Liver (tissue), 8 donors: ENCODE measurements at regions not wholly inside any gene's neighbourhood (a gene's known extent, or its start where the extent isn't known, plus 50 kb on each side); places are given as distances from the start of the nearest gene placed in this dataset.

Source experiments
- DNase-seq: peaks from one replicate; pipeline ENCODE4 v3.0.0-alpha.2; 2017; ENCODE audit warnings: low spot score
- H3K27ac ChIP-seq, 2 donors: one replicate each; pipeline ENCODE4 v1.7.0; 2013; ENCODE audit warnings: inconsistent platforms in 2 of 2, low read length in 2 of 2, control low read depth in 1 of 2, low read depth in 1 of 2, mild to moderate bottlenecking in 1 of 2
- H3K27me3 ChIP-seq, 4 donors: one replicate each; pipeline versions ENCODE4 v1.6.1 to v1.7.0; 2013; ENCODE audit warnings: low read length in 3 of 4, inconsistent platforms in 1 of 4, mild to moderate bottlenecking in 1 of 4, moderate library complexity in 1 of 4; ENCODE audit not compliant: control insufficient read depth in 4 of 4, insufficient read depth in 4 of 4
- H3K36me3 ChIP-seq, 4 donors: one replicate each; pipeline versions ENCODE4 v1.6.1 to v1.7.0; 2013; ENCODE audit warnings: low read length in 3 of 4, mild to moderate bottlenecking in 3 of 4, low read depth in 1 of 4, moderate library complexity in 1 of 4; ENCODE audit not compliant: control insufficient read depth in 4 of 4, insufficient read depth in 3 of 4
- H3K4me1 ChIP-seq, 4 donors: one replicate each; pipeline versions ENCODE4 v1.6.1 to v1.7.0; 2013; ENCODE audit warnings: low read length in 3 of 4, mild to moderate bottlenecking in 3 of 4, moderate library complexity in 1 of 4; ENCODE audit not compliant: control insufficient read depth in 4 of 4, insufficient read depth in 4 of 4
- H3K4me3 ChIP-seq, 3 donors: one replicate each; pipeline versions ENCODE4 v1.6.1 to v1.7.0; 2013; ENCODE audit warnings: low read length in 3 of 3, control low read depth in 1 of 3, low read depth in 1 of 3, mild to moderate bottlenecking in 1 of 3
- H3K9ac ChIP-seq, 2 donors: one replicate each; pipeline ENCODE4 v1.7.0; 2013; ENCODE audit warnings: low read length in 2 of 2, mild to moderate bottlenecking in 2 of 2, moderate library complexity in 2 of 2, control low read depth in 1 of 2, low read depth in 1 of 2
- H3K9me3 ChIP-seq, 4 donors: one replicate each; pipeline versions ENCODE4 v1.6.1 to v1.7.0; 2013; ENCODE audit warnings: low read length in 3 of 4; ENCODE audit not compliant: control insufficient read depth in 4 of 4
- CTCF ChIP-seq: fragments of 150-350 bp; IDR thresholded peaks from 2 replicates; pipeline ENCODE4 v1.5.1; 2017; ENCODE audit warnings: improper control_type of control experiment, low read depth, low read length; ENCODE audit not compliant: missing input control
- EGR1 ChIP-seq, 2 donors: IDR thresholded peaks; 2 replicates each; pipeline ENCODE4 v1.6.1; 2016 to 2018; ENCODE audit warnings: antibody characterized with exemption in 2 of 2, low read depth in 2 of 2
- FOXA1 ChIP-seq: IDR thresholded peaks from 2 replicates; pipeline ENCODE4 v1.6.1; 2016; ENCODE audit warnings: antibody characterized with exemption
- FOXA2 ChIP-seq: IDR thresholded peaks from 2 replicates; pipeline ENCODE4 v1.6.1; 2016; ENCODE audit warnings: antibody characterized with exemption
- GABPA ChIP-seq, 2 donors: IDR thresholded peaks in 1 of 2; conservative IDR thresholded peaks in 1 of 2; 2 replicates each; pipeline ENCODE4 v1.6.1; 2016; ENCODE audit warnings: antibody characterized with exemption in 2 of 2, mild to moderate bottlenecking in 1 of 2, moderate library complexity in 1 of 2
- HNF4A ChIP-seq, 2 donors: conservative IDR thresholded peaks; 2 replicates each; pipeline ENCODE4 v1.6.1; 2016; ENCODE audit warnings: antibody characterized with exemption in 2 of 2, mild to moderate bottlenecking in 2 of 2
- HNF4G ChIP-seq: IDR thresholded peaks from 2 replicates; pipeline ENCODE4 v1.6.1; 2016; ENCODE audit warnings: antibody characterized with exemption
- JUND ChIP-seq, 2 donors: IDR thresholded peaks; 2 replicates each; pipeline ENCODE4 v1.6.1; 2016; ENCODE audit warnings: antibody characterized with exemption in 2 of 2
- MAX ChIP-seq: IDR thresholded peaks from 2 replicates; pipeline ENCODE4 v1.6.1; 2016; ENCODE audit warnings: antibody characterized with exemption
- NR2F2 ChIP-seq: IDR thresholded peaks from 2 replicates; pipeline ENCODE4 v1.6.1; 2016; ENCODE audit warnings: antibody characterized with exemption
- RAD21 ChIP-seq, 2 donors: IDR thresholded peaks; 2 replicates each; pipeline ENCODE4 v1.6.1; 2016; ENCODE audit warnings: antibody characterized with exemption in 2 of 2, mild to moderate bottlenecking in 2 of 2
- REST ChIP-seq: IDR thresholded peaks from 2 replicates; pipeline ENCODE4 v1.6.1; 2016; ENCODE audit warnings: antibody characterized with exemption, mild to moderate bottlenecking
- RXRA ChIP-seq, 2 donors: IDR thresholded peaks; 2 replicates each; pipeline ENCODE4 v1.6.1; 2017 to 2018; ENCODE audit warnings: antibody characterized with exemption in 2 of 2, mild to moderate bottlenecking in 1 of 2
- SP1 ChIP-seq: IDR thresholded peaks from 2 replicates; pipeline ENCODE4 v1.6.1; 2018; ENCODE audit warnings: antibody characterized with exemption, mild to moderate bottlenecking
- TAF1 ChIP-seq: conservative IDR thresholded peaks from 2 replicates; pipeline ENCODE4 v1.6.1; 2016; ENCODE audit warnings: antibody characterized with exemption, mild to moderate bottlenecking
- YY1 ChIP-seq: IDR thresholded peaks from 2 replicates; pipeline ENCODE4 v1.6.1; 2016; ENCODE audit warnings: antibody characterized with exemption, mild to moderate bottlenecking
- ZBTB33 ChIP-seq: IDR thresholded peaks from 2 replicates; pipeline ENCODE4 v1.6.1; 2016; ENCODE audit warnings: antibody characterized with exemption
- WGBS: extraction: QIAGEN DNeasy Blood & Tissue Kit; methylation state at CpG from one replicate; pipeline ENCODE4 v1.1.7; 2013; 5-methylcytosine and 5-hydroxymethylcytosine counted together
- TF ChIP-seq, protein P1 (sequence below): IDR thresholded peaks from 2 replicates; pipeline ENCODE4 v1.6.1; 2016; ENCODE audit warnings: antibody characterized with exemption
- donor health status: healthy.
- donor health status: healthy.
- donor health status: healthy.
- donor health status: healthy.
- donor health status: healthy.

GRCh38 chr22:27251563-27251962 lies 550.0 kb downstream of the MN1 start:
- no peak for TF ChIP-seq NR2F2
- TF ChIP-seq JUND (IDR thresholded peaks at IDR 0.05) = no peak
- TF ChIP-seq, protein P1, sequence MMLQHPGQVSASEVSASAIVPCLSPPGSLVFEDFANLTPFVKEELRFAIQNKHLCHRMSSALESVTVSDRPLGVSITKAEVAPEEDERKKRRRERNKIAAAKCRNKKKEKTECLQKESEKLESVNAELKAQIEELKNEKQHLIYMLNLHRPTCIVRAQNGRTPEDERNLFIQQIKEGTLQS = no peak
- TF ChIP-seq RAD21 (IDR thresholded peaks at IDR 0.05) = no peak
- no peak for TF ChIP-seq REST
- TF ChIP-seq GABPA (IDR thresholded peaks at IDR 0.05 in 1 of 2, conservative IDR thresholded peaks at IDR 0.05 in 1 of 2) = no peak
- TF ChIP-seq HNF4A (conservative IDR thresholded peaks at IDR 0.05) = no peak
- no peak for TF ChIP-seq TAF1
- TF ChIP-seq CTCF = no peak
- TF ChIP-seq YY1 = no peak
- no peak for TF ChIP-seq FOXA1
- TF ChIP-seq RXRA (IDR thresholded peaks at IDR 0.05) = no peak
- TF ChIP-seq HNF4G = no peak
- TF ChIP-seq FOXA2 = no peak
- TF ChIP-seq MAX = no peak
- TF ChIP-seq SP1 = no peak
- TF ChIP-seq EGR1 (IDR thresholded peaks at IDR 0.05; ENCODE audit: low read depth in 2 of 2) = no peak
- TF ChIP-seq ZBTB33 = no peak
- Histone ChIP-seq H3K9me3 (peaks cover 0 to 12% (median 8%) of the 10 kb centered on the region in 4 donors), H3K4me3 (no peak overlapping the region), H3K4me1 (peaks cover 0 to 2% (median 0%) of the 10 kb centered on the region in 4 donors), H3K27ac (no peak overlapping the region), H3K27me3 (peaks cover 0 to 2% (median 0%) of the 10 kb centered on the region in 4 donors), H3K9ac (no peak overlapping the region), H3K36me3 (no peaks in the 10 kb centered on the region)
- WGBS = 66% methylated on average over 2 of the region's 2 CpGs
- DNase-seq = no peak
